Transverse colon (tissue), 4 donors: ENCODE measurements at regions not wholly inside any gene's neighbourhood (a gene's known extent, or its start where the extent isn't known, plus 50 kb on each side); places are given as distances from the start of the nearest gene placed in this dataset.

Experiments
- CTCF ChIP-seq, 5 experiments: fragments of 200-600 bp in 3 of 5; fragments of 450-650 bp in 2 of 5; sonication (generic) in 3 of 5; IDR thresholded peaks; 1 replicate in 2 of 5; 2 replicates in 3 of 5; pipeline ENCODE4 v1.5.1; 2016 to 2017; ENCODE audit warnings: antibody characterized with exemption in 5 of 5, inconsistent platforms in 3 of 5, mild to moderate bottlenecking in 2 of 5, moderate library complexity in 1 of 5
- EP300 ChIP-seq: sonication (generic); formaldehyde crosslinking; IDR thresholded peaks from one replicate; pipeline ENCODE4 v1.6.1; 2017; ENCODE audit warnings: antibody characterized with exemption, low read depth
- POLR2A ChIP-seq: fragments of 450-650 bp; IDR thresholded peaks from one replicate; pipeline ENCODE4 v1.6.1; 2016; ENCODE audit warnings: antibody characterized with exemption, mild to moderate bottlenecking, moderate library complexity
- POLR2AphosphoS5 ChIP-seq, 3 donors: sonication (generic); formaldehyde crosslinking; IDR thresholded peaks; one replicate each; pipeline ENCODE4 v1.6.1; 2016; ENCODE audit warnings: antibody characterized with exemption in 3 of 3

- TF ChIP-seq EP300 (no peak), CTCF (IDR thresholded peaks at IDR 0.05) (no peak), POLR2A (no peak), POLR2AphosphoS5 (IDR thresholded peaks at IDR 0.05) (no peak)
These were observed 78.3 kb upstream of the C15orf39 start for GRCh38 chr15:75123395-75123794.
